HCT116 (cell line): ENCODE measurements at regions not wholly inside any gene's neighbourhood (a gene's known extent, or its start where the extent isn't known, plus 50 kb on each side); places are given as distances from the start of the nearest gene placed in this dataset.

ENCODE experiments used
- ATAC-seq: fragments of 200-7000 bp; cut with Tn5 transposase; 2 replicates; pipeline ENCODE4 v1.9.1; 2020; ENCODE audit warnings: mild to moderate bottlenecking, moderate library complexity
- BruUV-seq: library from RNA; stranded (reverse); fragments of 400-500 nt; replicated peaks from 2 replicates; lab custom pipeline; 2021; lab: Mats Ljungman, UMichigan
- CTCF ChIA-PET: fragments of 300-600 bp; sonication (Branson Sonifier 250); formaldehyde crosslinking; loops from one replicate; lab custom pipeline; 2021; ENCODE audit warnings: antibody characterized with exemption; lab: Charles Lee
- POLR2A ChIA-PET: fragments of 300-600, 350-600 bp; sonication (Branson Sonifier 250); formaldehyde crosslinking; loops from one replicate; lab custom pipeline; 2021; ENCODE audit warnings: antibody characterized with exemption; lab: Charles Lee
- RAD21 ChIA-PET, 2 experiments: fragments of 300-600 bp; sonication (Branson Sonifier 250); formaldehyde crosslinking; loops; one replicate each; lab custom pipeline; 2023; ENCODE audit warnings: low total read pairs in 2 of 2; ENCODE audit not compliant: uncharacterized antibody in 2 of 2, unreplicated experiment in 2 of 2, low non-redundant PET in 1 of 2; lab: Charles Lee
- DNase-seq: peaks from one replicate; pipeline ENCODE4 v3.0.0-alpha.2; 2010; ENCODE audit warnings: low read depth, low spot score
- H2AFZ ChIP-seq: fragments of 200-600 bp; shearing (Covaris generic), sonication (generic); 2 replicates; pipeline ENCODE4 v1.6.1; 2017; ENCODE audit warnings: low read depth, mixed run types, mixed read lengths, antibody characterized with exemption, low read length; ENCODE audit not compliant: poor library complexity, severe bottlenecking
- H3K27ac ChIP-seq: 2 replicates; pipeline ENCODE4 v1.5.1; 2012; ENCODE audit warnings: low read depth, low read length
- H3K27me3 ChIP-seq: fragments of 200-600 bp; sonication (generic); 2 replicates; pipeline ENCODE4 v1.6.1; 2016; ENCODE audit warnings: mixed run types, low read length, mixed read lengths; ENCODE audit not compliant: insufficient read depth
- H3K36me3 ChIP-seq, 2 experiments: fragments of 200-500 bp in 1 of 2; fragments of 200-600 bp in 1 of 2; sonication (Bioruptor generic) in 1 of 2; sonication (generic) in 1 of 2; 2 replicates each; pipeline versions ENCODE4 v1.5.1 to v1.6.1; 2014 to 2016; ENCODE audit warnings: low read length in 2 of 2, inconsistent platforms in 1 of 2, mixed read lengths in 1 of 2, mixed run types in 1 of 2; ENCODE audit not compliant: insufficient read depth in 2 of 2, control insufficient read depth in 1 of 2
- H3K4me1 ChIP-seq, 2 experiments: fragments of 200-600 bp in 1 of 2; sonication (generic) in 1 of 2; 2 replicates each; pipeline versions ENCODE4 v1.5.1 to v1.6.1; 2012 to 2017; ENCODE audit warnings: low read length in 2 of 2, inconsistent platforms in 1 of 2, mild to moderate bottlenecking in 1 of 2, mixed read lengths in 1 of 2, mixed run types in 1 of 2, moderate library complexity in 1 of 2; ENCODE audit not compliant: insufficient read depth in 2 of 2, control insufficient read depth in 1 of 2
- H3K4me2 ChIP-seq: fragments of 200-600 bp; sonication (generic); 2 replicates; pipeline ENCODE4 v1.6.1; 2017; ENCODE audit warnings: mixed run types, low read length, mixed read lengths
- H3K4me3 ChIP-seq, 2 experiments: fragments of 200-600 bp in 1 of 2; sonication (generic) in 1 of 2; replicated peaks in 1 of 2; 2 replicates each; pipeline ENCODE4 v1.5.1; 2011 to 2016; ENCODE audit warnings: low read length in 2 of 2, control low read depth in 1 of 2, low read depth in 1 of 2, mild to moderate bottlenecking in 1 of 2, mixed read lengths in 1 of 2, mixed run types in 1 of 2
- H3K79me2 ChIP-seq: fragments of 200-600 bp; sonication (generic); 2 replicates; pipeline ENCODE4 v1.6.1; 2017; ENCODE audit warnings: mild to moderate bottlenecking, mixed run types, low read length, moderate library complexity, mixed read lengths; ENCODE audit not compliant: insufficient read depth
- H3K9ac ChIP-seq: fragments of 200-600 bp; sonication (generic); 2 replicates; pipeline ENCODE4 v1.6.1; 2016; ENCODE audit warnings: low read length, mixed read lengths
- H3K9me2 ChIP-seq: fragments of 200-600 bp; sonication (generic), shearing (Covaris generic); 2 replicates; pipeline ENCODE4 v1.6.1; 2017; ENCODE audit warnings: mixed run types, mild to moderate bottlenecking, moderate library complexity; ENCODE audit not compliant: insufficient read depth
- H3K9me3 ChIP-seq, 2 experiments: fragments of 200-500 bp in 1 of 2; fragments of 200-600 bp in 1 of 2; sonication (Bioruptor generic) in 1 of 2; sonication (generic) in 1 of 2; 2 replicates each; pipeline ENCODE4 v1.6.1; 2014 to 2017; ENCODE audit warnings: low read length in 2 of 2, mixed read lengths in 2 of 2, inconsistent platforms in 1 of 2, low read depth in 1 of 2, mild to moderate bottlenecking in 1 of 2, mixed run types in 1 of 2, moderate library complexity in 1 of 2; ENCODE audit not compliant: control insufficient read depth in 1 of 2, insufficient read depth in 1 of 2
- H4K20me1 ChIP-seq: fragments of 200-600 bp; sonication (generic), shearing (Covaris generic); 2 replicates; pipeline ENCODE4 v1.6.1; 2017; ENCODE audit warnings: mixed run types, mild to moderate bottlenecking, moderate library complexity; ENCODE audit not compliant: insufficient read depth
- CTCF ChIP-seq, 3 experiments: fragments of 200-600 bp in 1 of 3; sonication (generic) in 1 of 3; IDR thresholded peaks in 2 of 3; conservative IDR thresholded peaks in 1 of 3; 2 replicates each; pipeline ENCODE4 v1.5.1; 2012 to 2017; ENCODE audit warnings: low read depth in 2 of 3, low read length in 2 of 3, antibody characterized with exemption in 1 of 3, borderline replicate concordance in 1 of 3, control low read depth in 1 of 3, mild to moderate bottlenecking in 1 of 3, mixed read lengths in 1 of 3, mixed run types in 1 of 3, moderate library complexity in 1 of 3; ENCODE audit not compliant: insufficient read depth in 1 of 3
- ELF1 ChIP-seq: IDR thresholded peaks from 2 replicates; pipeline ENCODE4 v1.6.1; 2012; ENCODE audit warnings: low read depth, borderline replicate concordance
- FOSL1 ChIP-seq: IDR thresholded peaks from 2 replicates; pipeline ENCODE4 v1.6.1; 2012; ENCODE audit warnings: low read depth
- MAX ChIP-seq: IDR thresholded peaks from 2 replicates; pipeline ENCODE4 v1.6.1; 2012
- POLR2A ChIP-seq: IDR thresholded peaks from 2 replicates; pipeline ENCODE4 v1.7.0; 2011; ENCODE audit warnings: borderline replicate concordance; ENCODE audit not compliant: insufficient read depth, insufficient read length; ENCODE audit errors: extremely low read depth
- POLR2AphosphoS5 ChIP-seq: IDR thresholded peaks from 2 replicates; pipeline ENCODE4 v1.6.1; 2011; ENCODE audit warnings: mild to moderate bottlenecking, low read depth, low read length, moderate library complexity
- RAD21 ChIP-seq: IDR thresholded peaks from 2 replicates; pipeline ENCODE4 v1.6.1; 2012; ENCODE audit warnings: low read depth, mild to moderate bottlenecking
- SP1 ChIP-seq: IDR thresholded peaks from 2 replicates; pipeline ENCODE4 v1.6.1; 2012; ENCODE audit warnings: low read depth
- SRF ChIP-seq: IDR thresholded peaks from 2 replicates; pipeline ENCODE4 v1.6.1; 2012; ENCODE audit warnings: low read depth
- ZFX ChIP-seq: fragments of 450-650 bp; IDR thresholded peaks from 2 replicates; pipeline ENCODE4 v1.6.1; 2017
- intact Hi-C: fragments of 100-400 bp; cut with micrococcal nuclease; formaldehyde crosslinking; loops from 2 replicates; pipeline ENCODE4 v1.10.0; 2022
- TF ChIP-seq, protein P1 (sequence below): IDR thresholded peaks from 2 replicates; pipeline ENCODE4 v1.6.1; 2012
- TF ChIP-seq, protein P2 (sequence below): IDR thresholded peaks from 2 replicates; pipeline ENCODE4 v1.6.1; 2011; ENCODE audit warnings: mild to moderate bottlenecking, low read length, moderate library complexity; ENCODE audit not compliant: insufficient replicate concordance; ENCODE audit errors: extremely low read depth

- H3K9ac ChIP-seq, result no peak overlapping the region
- CTCF ChIA-PET, result no interaction called here
- intact Hi-C loops, result no loop called here
- H3K4me1 ChIP-seq, result no peaks in the 10 kb centered on the region
- H4K20me1 ChIP-seq, result no peaks in the 10 kb centered on the region
- no peaks in the 10 kb centered on the region for H3K27me3 ChIP-seq
- no peaks in the 10 kb centered on the region for H3K79me2 ChIP-seq
- POLR2A ChIA-PET, result no interaction called here
- no peaks in the 10 kb centered on the region for H3K9me2 ChIP-seq
- H3K27ac ChIP-seq, result no peak overlapping the region
- H3K36me3 ChIP-seq, result no peaks in the 10 kb centered on the region
- RAD21 ChIA-PET, result no interaction called here
- no peaks in the 10 kb centered on the region for H3K9me3 ChIP-seq
- BruUV-seq, result no TSS peak
- H3K4me2 ChIP-seq, result no peak overlapping the region
- TF ChIP-seq CTCF (IDR thresholded peaks at IDR 0.05 in 2 of 3, conservative IDR thresholded peaks at IDR 0.05 in 1 of 3; ENCODE audit: borderline replicate concordance in 1 of 3, insufficient read depth in 1 of 3, low read depth in 2 of 3, low read length in 2 of 3) (no peak), SRF (no peak), ZFX (no peak), POLR2A (no peak), RAD21 (no peak), MAX (no peak), POLR2AphosphoS5 (no peak), ELF1 (no peak), SP1 (no peak), FOSL1 (no peak)
- TF ChIP-seq, protein P1, sequence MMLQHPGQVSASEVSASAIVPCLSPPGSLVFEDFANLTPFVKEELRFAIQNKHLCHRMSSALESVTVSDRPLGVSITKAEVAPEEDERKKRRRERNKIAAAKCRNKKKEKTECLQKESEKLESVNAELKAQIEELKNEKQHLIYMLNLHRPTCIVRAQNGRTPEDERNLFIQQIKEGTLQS, result no peak
- TF ChIP-seq, protein P2, sequence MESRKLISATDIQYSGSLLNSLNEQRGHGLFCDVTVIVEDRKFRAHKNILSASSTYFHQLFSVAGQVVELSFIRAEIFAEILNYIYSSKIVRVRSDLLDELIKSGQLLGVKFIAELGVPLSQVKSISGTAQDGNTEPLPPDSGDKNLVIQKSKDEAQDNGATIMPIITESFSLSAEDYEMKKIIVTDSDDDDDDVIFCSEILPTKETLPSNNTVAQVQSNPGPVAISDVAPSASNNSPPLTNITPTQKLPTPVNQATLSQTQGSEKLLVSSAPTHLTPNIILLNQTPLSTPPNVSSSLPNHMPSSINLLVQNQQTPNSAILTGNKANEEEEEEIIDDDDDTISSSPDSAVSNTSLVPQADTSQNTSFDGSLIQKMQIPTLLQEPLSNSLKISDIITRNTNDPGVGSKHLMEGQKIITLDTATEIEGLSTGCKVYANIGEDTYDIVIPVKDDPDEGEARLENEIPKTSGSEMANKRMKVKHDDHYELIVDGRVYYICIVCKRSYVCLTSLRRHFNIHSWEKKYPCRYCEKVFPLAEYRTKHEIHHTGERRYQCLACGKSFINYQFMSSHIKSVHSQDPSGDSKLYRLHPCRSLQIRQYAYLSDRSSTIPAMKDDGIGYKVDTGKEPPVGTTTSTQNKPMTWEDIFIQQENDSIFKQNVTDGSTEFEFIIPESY, result no peak
- TF ChIP-seq, all 23 proteins: peak for 0
- no peak for ATAC-seq
- H3K4me3 ChIP-seq, result no peak overlapping the region
- no peak for DNase-seq
- H2AFZ ChIP-seq, result no peak overlapping the region
Observed at GRCh38 chr2:57821088-57821487, 225.5 kb upstream of the VRK2 start.
